ENCODE measurements at regions not wholly inside any gene's neighbourhood (a gene's known extent, or its start where the extent isn't known, plus 50 kb on each side); places are given as distances from the start of the nearest gene placed in this dataset.

GRCh38 chr16:65827231-65827630 lies 539.3 kb upstream of the CDH5 start:
- TF ChIP-seq EP300 (IDR thresholded peaks at IDR 0.05): no peak
- no peak for TF ChIP-seq CTCF (IDR thresholded peaks at IDR 0.05)
- no peak for TF ChIP-seq POLR2AphosphoS5 (IDR thresholded peaks at IDR 0.05)
- TF ChIP-seq POLR2A (IDR thresholded peaks at IDR 0.05; ENCODE audit: low read depth): no peak
